Body of pancreas (tissue), 4 donors: ENCODE measurements at regions not wholly inside any gene's neighbourhood (a gene's known extent, or its start where the extent isn't known, plus 50 kb on each side); places are given as distances from the start of the nearest gene placed in this dataset.

Experiments used
- POLR2A ChIP-seq, 3 donors: fragments of 450-650 bp; IDR thresholded peaks; one replicate each; pipeline ENCODE4 v1.6.1; 2016; ENCODE audit warnings: antibody characterized with exemption in 3 of 3, mild to moderate bottlenecking in 2 of 3
- TF ChIP-seq, protein P1 (sequence below), 7 experiments: fragments of 450-650 bp in 4 of 7; fragments of 200-600 bp in 3 of 7; sonication (generic) in 3 of 7; IDR thresholded peaks; one replicate each; pipeline ENCODE4 v1.5.1; 2016 to 2019; ENCODE audit warnings: antibody characterized with exemption in 7 of 7

- TF ChIP-seq, protein P1, sequence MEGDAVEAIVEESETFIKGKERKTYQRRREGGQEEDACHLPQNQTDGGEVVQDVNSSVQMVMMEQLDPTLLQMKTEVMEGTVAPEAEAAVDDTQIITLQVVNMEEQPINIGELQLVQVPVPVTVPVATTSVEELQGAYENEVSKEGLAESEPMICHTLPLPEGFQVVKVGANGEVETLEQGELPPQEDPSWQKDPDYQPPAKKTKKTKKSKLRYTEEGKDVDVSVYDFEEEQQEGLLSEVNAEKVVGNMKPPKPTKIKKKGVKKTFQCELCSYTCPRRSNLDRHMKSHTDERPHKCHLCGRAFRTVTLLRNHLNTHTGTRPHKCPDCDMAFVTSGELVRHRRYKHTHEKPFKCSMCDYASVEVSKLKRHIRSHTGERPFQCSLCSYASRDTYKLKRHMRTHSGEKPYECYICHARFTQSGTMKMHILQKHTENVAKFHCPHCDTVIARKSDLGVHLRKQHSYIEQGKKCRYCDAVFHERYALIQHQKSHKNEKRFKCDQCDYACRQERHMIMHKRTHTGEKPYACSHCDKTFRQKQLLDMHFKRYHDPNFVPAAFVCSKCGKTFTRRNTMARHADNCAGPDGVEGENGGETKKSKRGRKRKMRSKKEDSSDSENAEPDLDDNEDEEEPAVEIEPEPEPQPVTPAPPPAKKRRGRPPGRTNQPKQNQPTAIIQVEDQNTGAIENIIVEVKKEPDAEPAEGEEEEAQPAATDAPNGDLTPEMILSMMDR (IDR thresholded peaks at IDR 0.05) = no peak
- TF ChIP-seq POLR2A (IDR thresholded peaks at IDR 0.05) = no peak
These were observed 466.7 kb downstream of the NFIB start for GRCh38 chr9:13847270-13847669.
